HL-60 (cell line): ENCODE measurements at regions not wholly inside any gene's neighbourhood (a gene's known extent, or its start where the extent isn't known, plus 50 kb on each side); places are given as distances from the start of the nearest gene placed in this dataset.

Source experiments
- DNase-seq, 2 experiments: peaks; one replicate each; pipeline ENCODE4 v3.0.0-alpha.2; 2010 to 2020; ENCODE audit warnings: low read depth in 1 of 2, low spot score in 1 of 2
- H3K27ac ChIP-seq: fragments of 250-450 bp; sonication (Bioruptor Pico); replicated peaks from 2 replicates; pipeline ENCODE4 v1.5.1; 2020; ENCODE audit warnings: mild to moderate bottlenecking, moderate library complexity
- H3K27me3 ChIP-seq: fragments of 250-450 bp; sonication (Bioruptor Pico); 2 replicates; pipeline ENCODE4 v1.5.1; 2021; ENCODE audit warnings: mild to moderate bottlenecking, moderate library complexity; ENCODE audit not compliant: insufficient read depth, poor library complexity, severe bottlenecking
- H3K4me3 ChIP-seq: replicated peaks from 2 replicates; pipeline ENCODE4 v1.5.1; 2011; ENCODE audit warnings: mild to moderate bottlenecking, control low read depth, low read length; ENCODE audit not compliant: insufficient read depth
- CTCF ChIP-seq: IDR thresholded peaks from one replicate; pipeline ENCODE4 v1.5.1; 2011; ENCODE audit warnings: low read length, control low read depth, inconsistent platforms; ENCODE audit not compliant: insufficient read depth
- GABPA ChIP-seq: IDR thresholded peaks from 2 replicates; pipeline ENCODE4 v1.6.1; 2012; ENCODE audit warnings: low read depth
- POLR2AphosphoS5 ChIP-seq: IDR thresholded peaks from 2 replicates; pipeline ENCODE4 v1.6.1; 2012; ENCODE audit warnings: low read depth
- REST ChIP-seq: IDR thresholded peaks from 2 replicates; pipeline ENCODE4 v1.6.1; 2012; ENCODE audit warnings: low read depth; ENCODE audit not compliant: insufficient replicate concordance
- SPI1 ChIP-seq: IDR thresholded peaks from 2 replicates; pipeline ENCODE4 v1.6.1; 2012; ENCODE audit warnings: low read depth, mild to moderate bottlenecking, borderline replicate concordance

- H3K27ac ChIP-seq: no peak overlapping the region
These were observed 750.2 kb upstream of the IGFBP3 start for GRCh38 chr7:46671108-46671769.

GRCh38 chr7:46669028-46669427, 748.0 kb upstream of the IGFBP3 start:
- Histone ChIP-seq H3K27me3 (no peaks in the 10 kb centered on the region), H3K4me3 (no peak overlapping the region), H3K27ac (no peak overlapping the region)
- no peak for TF ChIP-seq CTCF
- TF ChIP-seq POLR2AphosphoS5: no peak
- TF ChIP-seq REST: no peak
- no peak for TF ChIP-seq SPI1
- no peak for TF ChIP-seq GABPA
- no peak for DNase-seq

More at GRCh38 chr7:46671108-46671769, 750.2 kb upstream of the IGFBP3 start:
- Histone ChIP-seq H3K27me3 (no peaks in the 10 kb centered on the region), H3K4me3 (no peak overlapping the region)
- DNase-seq: no peak
- TF ChIP-seq CTCF (no peak), GABPA (no peak), SPI1 (no peak), POLR2AphosphoS5 (no peak), REST (no peak)

- no peak for TF ChIP-seq REST
- TF ChIP-seq SPI1: no peak
- no peak for TF ChIP-seq POLR2AphosphoS5
- TF ChIP-seq CTCF: no peak
- no peak for TF ChIP-seq GABPA
- no peaks in the 10 kb centered on the region for H3K27me3 ChIP-seq
- H3K27ac ChIP-seq: no peak overlapping the region
- no peak for DNase-seq
- H3K4me3 ChIP-seq: no peak overlapping the region
These were observed 743.4 kb upstream of the IGFBP3 start for GRCh38 chr7:46664453-46664852.
